Neural cell (in vitro differentiated cells): ENCODE measurements at regions not wholly inside any gene's neighbourhood (a gene's known extent, or its start where the extent isn't known, plus 50 kb on each side); places are given as distances from the start of the nearest gene placed in this dataset.

Source experiments
- EZH2 ChIP-seq: fragments of 200-600, 300-800 bp; shearing (Covaris generic), sonication (generic); IDR thresholded peaks from 2 replicates; pipeline ENCODE4 v1.6.1; 2014; ENCODE audit warnings: antibody characterized with exemption, low read length, borderline replicate concordance, mild to moderate bottlenecking; ENCODE audit not compliant: insufficient read depth, poor library complexity, severe bottlenecking
- TF ChIP-seq, protein P1 (sequence below): fragments of 450-650 bp; IDR thresholded peaks from 2 replicates; pipeline ENCODE4 v1.5.1; 2014; ENCODE audit warnings: antibody characterized with exemption, mild to moderate bottlenecking, moderate library complexity; ENCODE audit not compliant: poor library complexity, severe bottlenecking

DNA sequence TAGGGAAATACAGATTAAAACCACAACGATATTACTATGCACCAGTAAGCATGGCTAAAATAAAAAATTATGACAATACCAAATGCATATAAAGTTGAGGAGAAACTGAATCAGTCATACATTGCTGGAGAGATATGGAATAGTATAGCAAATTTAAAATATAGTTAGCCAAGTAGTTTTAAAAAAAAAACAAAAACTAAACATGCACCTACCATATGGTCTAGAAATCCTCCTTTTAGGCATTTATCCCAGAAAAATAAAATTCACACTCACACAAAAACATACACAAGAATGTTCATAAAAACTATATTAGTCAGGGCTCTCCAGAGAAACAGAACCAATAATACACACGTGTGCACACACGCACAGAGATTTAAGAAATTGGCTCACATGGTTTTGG lies 175.8 kb downstream of the IPMK start:
- TF ChIP-seq, protein P1, sequence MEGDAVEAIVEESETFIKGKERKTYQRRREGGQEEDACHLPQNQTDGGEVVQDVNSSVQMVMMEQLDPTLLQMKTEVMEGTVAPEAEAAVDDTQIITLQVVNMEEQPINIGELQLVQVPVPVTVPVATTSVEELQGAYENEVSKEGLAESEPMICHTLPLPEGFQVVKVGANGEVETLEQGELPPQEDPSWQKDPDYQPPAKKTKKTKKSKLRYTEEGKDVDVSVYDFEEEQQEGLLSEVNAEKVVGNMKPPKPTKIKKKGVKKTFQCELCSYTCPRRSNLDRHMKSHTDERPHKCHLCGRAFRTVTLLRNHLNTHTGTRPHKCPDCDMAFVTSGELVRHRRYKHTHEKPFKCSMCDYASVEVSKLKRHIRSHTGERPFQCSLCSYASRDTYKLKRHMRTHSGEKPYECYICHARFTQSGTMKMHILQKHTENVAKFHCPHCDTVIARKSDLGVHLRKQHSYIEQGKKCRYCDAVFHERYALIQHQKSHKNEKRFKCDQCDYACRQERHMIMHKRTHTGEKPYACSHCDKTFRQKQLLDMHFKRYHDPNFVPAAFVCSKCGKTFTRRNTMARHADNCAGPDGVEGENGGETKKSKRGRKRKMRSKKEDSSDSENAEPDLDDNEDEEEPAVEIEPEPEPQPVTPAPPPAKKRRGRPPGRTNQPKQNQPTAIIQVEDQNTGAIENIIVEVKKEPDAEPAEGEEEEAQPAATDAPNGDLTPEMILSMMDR = no peak
- TF ChIP-seq EZH2 = no peak
